NCI-H128 (cell line): ENCODE measurements at regions not wholly inside any gene's neighbourhood (a gene's known extent, or its start where the extent isn't known, plus 50 kb on each side); places are given as distances from the start of the nearest gene placed in this dataset.

Experiments
- DNase-seq: peaks from one replicate; lab custom pipeline; 2025; ENCODE audit not compliant: unreplicated experiment; lab: John Stamatoyannopoulos, UW

GRCh38 chr13:70708775-70709174 is 600.5 kb upstream of the KLHL1 start:
- DNase-seq: no peak

GRCh38 chr13:70703755-70704154 is 595.5 kb upstream of the KLHL1 start:
- no peak for DNase-seq

- DNase-seq: no peak
Observed at GRCh38 chr13:70694996-70695715, 586.9 kb upstream of the KLHL1 start.

GRCh38 chr13:70668983-70669382 is 560.7 kb upstream of the KLHL1 start:
- no peak for DNase-seq

- no peak for DNase-seq
Observed at GRCh38 chr13:70668293-70668692, 560.0 kb upstream of the KLHL1 start.

GRCh38 chr13:70666883-70667556 is 558.8 kb upstream of the KLHL1 start:
- no peak for DNase-seq

- no peak for DNase-seq
Observed at GRCh38 chr13:70662231-70662940, 554.1 kb upstream of the KLHL1 start.

- no peak for DNase-seq
Observed at GRCh38 chr13:70644052-70644451, 535.8 kb upstream of the KLHL1 start.

- no peak for DNase-seq
Observed at GRCh38 chr13:70634893-70635292, 526.6 kb upstream of the KLHL1 start.

GRCh38 chr13:70630247-70630646 is 522.0 kb upstream of the KLHL1 start:
- no peak for DNase-seq

- DNase-seq: no peak
Observed at GRCh38 chr13:70623239-70623638, 515.0 kb upstream of the KLHL1 start.

- no peak for DNase-seq
Observed at GRCh38 chr13:70622796-70623195, 514.5 kb upstream of the KLHL1 start.

- DNase-seq: no peak
Observed at GRCh38 chr13:70619936-70620335, 511.7 kb upstream of the KLHL1 start.

GRCh38 chr13:70616847-70617246 is 508.6 kb upstream of the KLHL1 start:
- no peak for DNase-seq

GRCh38 chr13:70613295-70613694 is 505.0 kb upstream of the KLHL1 start:
- DNase-seq: no peak

- no peak for DNase-seq
Observed at GRCh38 chr13:70612881-70613280, 504.6 kb upstream of the KLHL1 start.

- no peak for DNase-seq
Observed at GRCh38 chr13:70604448-70604847, 496.2 kb upstream of the KLHL1 start.

- no peak for DNase-seq
Observed at GRCh38 chr13:70593716-70594115, 485.5 kb upstream of the KLHL1 start.

GRCh38 chr13:70585109-70585508 is 476.9 kb upstream of the KLHL1 start:
- DNase-seq: peak; percentile 3

- no peak for DNase-seq
Observed at GRCh38 chr13:70580825-70581224, 472.6 kb upstream of the KLHL1 start.

- DNase-seq: no peak
Observed at GRCh38 chr13:70579941-70580340, 471.7 kb upstream of the KLHL1 start.

- DNase-seq: no peak
Observed at GRCh38 chr13:70571221-70571620, 463.0 kb upstream of the KLHL1 start.
